Caco-2 (cell line): ENCODE measurements at regions not wholly inside any gene's neighbourhood (a gene's known extent, or its start where the extent isn't known, plus 50 kb on each side); places are given as distances from the start of the nearest gene placed in this dataset.

Experiments
- BruUV-seq: library from RNA; stranded (reverse); fragments of 400-500 nt; replicated peaks from 2 replicates; lab custom pipeline; 2021; lab: Mats Ljungman, UMichigan
- CTCF ChIA-PET: fragments of 300-600 bp; sonication (Branson Sonifier 250); formaldehyde crosslinking; loops from one replicate; lab custom pipeline; 2022; ENCODE audit warnings: antibody characterized with exemption; lab: Charles Lee
- POLR2A ChIA-PET: fragments of 300-600 bp; sonication (Branson Sonifier 250); formaldehyde crosslinking; loops from one replicate; lab custom pipeline; 2022; ENCODE audit warnings: antibody characterized with exemption; lab: Charles Lee
- DNase-seq, 2 experiments: peaks; one replicate each; pipeline versions ENCODE4 v3.0.0 to v3.0.0-alpha.2; 2020 to 2022
- H3K27me3 ChIP-seq: replicated peaks from 2 replicates; pipeline ENCODE4 v1.6.0; 2011; ENCODE audit warnings: low read length; ENCODE audit not compliant: control insufficient read depth, insufficient read depth
- H3K36me3 ChIP-seq: 2 replicates; pipeline ENCODE4 v1.5.1; 2011; ENCODE audit warnings: low read length; ENCODE audit not compliant: control insufficient read depth, insufficient read depth
- H3K4me1 ChIP-seq: fragments of 250-450 bp; sonication (Bioruptor Pico); 2 replicates; pipeline ENCODE4 v1.5.1; 2020; ENCODE audit warnings: mild to moderate bottlenecking
- H3K4me3 ChIP-seq: 2 replicates; pipeline ENCODE4 v1.5.1; 2011; ENCODE audit warnings: low read depth, mild to moderate bottlenecking, control low read depth, low read length
- H3K9me3 ChIP-seq: fragments of 250-450 bp; sonication (Bioruptor Pico); 2 replicates; pipeline ENCODE4 v1.5.1; 2020; ENCODE audit warnings: mild to moderate bottlenecking, moderate library complexity
- H3K27ac Mint-ChIP-seq: one replicate; pipeline ENCODE4 v1.8.0; 2022; ENCODE audit warnings: mixed read lengths; ENCODE audit not compliant: unreplicated experiment
- H3K27me3 Mint-ChIP-seq: one replicate; pipeline ENCODE4 v1.8.0; 2022; ENCODE audit warnings: mixed read lengths; ENCODE audit not compliant: insufficient read depth, unreplicated experiment
- H3K36me3 Mint-ChIP-seq: one replicate; pipeline ENCODE4 v1.8.0; 2022; ENCODE audit warnings: mild to moderate bottlenecking, mixed read lengths; ENCODE audit not compliant: insufficient read depth, unreplicated experiment
- H3K4me1 Mint-ChIP-seq: one replicate; pipeline ENCODE4 v1.8.0; 2022; ENCODE audit warnings: low read depth, mixed read lengths; ENCODE audit not compliant: unreplicated experiment
- H3K4me3 Mint-ChIP-seq: one replicate; pipeline ENCODE4 v1.8.0; 2022; ENCODE audit warnings: mild to moderate bottlenecking, moderate library complexity, mixed read lengths; ENCODE audit not compliant: unreplicated experiment
- H3K9me3 Mint-ChIP-seq: one replicate; pipeline ENCODE4 v1.8.0; 2022; ENCODE audit warnings: mixed read lengths; ENCODE audit not compliant: unreplicated experiment
- CTCF ChIP-seq, 2 experiments: fragments of 200-600 bp in 1 of 2; IDR thresholded peaks; 1 replicate in 1 of 2; 2 replicates in 1 of 2; pipeline versions ENCODE4 v1.5.1 to v1.8.0; 2011 to 2022; ENCODE audit warnings: antibody characterized with exemption in 1 of 2, control low read depth in 1 of 2, inconsistent platforms in 1 of 2, low read depth in 1 of 2, low read length in 1 of 2, mild to moderate bottlenecking in 1 of 2, moderate library complexity in 1 of 2; ENCODE audit not compliant: insufficient read depth in 1 of 2, severe bottlenecking in 1 of 2, unreplicated experiment in 1 of 2
- intact Hi-C: fragments of 100-400 bp; cut with micrococcal nuclease; formaldehyde crosslinking; loops from one replicate; pipeline ENCODE4 v1.10.0; 2022; ENCODE audit not compliant: unreplicated experiment

GRCh38 chr2:239459606-239460005 lies 58.8 kb upstream of the HDAC4 start:
- Mint-ChIP-seq H3K4me3 (no peak overlapping the region), H3K27ac (no peak overlapping the region), H3K27me3 (peaks cover 9% of the 10 kb centered on the region), H3K4me1 (no peaks in the 10 kb centered on the region), H3K36me3 (no peaks in the 10 kb centered on the region), H3K9me3 (no peaks in the 10 kb centered on the region)
- Histone ChIP-seq H3K9me3 (no peaks in the 10 kb centered on the region), H3K27me3 (no peaks in the 10 kb centered on the region; the same call in 1 of the 2 replicates), H3K4me3 (no peak overlapping the region), H3K36me3 (no peaks in the 10 kb centered on the region), H3K4me1 (no peaks in the 10 kb centered on the region)
- CTCF ChIA-PET, result no interaction called here
- intact Hi-C loops, result no loop called here
- BruUV-seq, result no TSS peak
- no peak for DNase-seq
- no peak for TF ChIP-seq CTCF (IDR thresholded peaks at IDR 0.05; ENCODE audit: insufficient read depth in 1 of 2, low read depth in 1 of 2, low read length in 1 of 2, severe bottlenecking in 1 of 2, unreplicated experiment in 1 of 2)
- POLR2A ChIA-PET, result no interaction called here

GRCh38 chr2:239459056-239459455 lies 58.2 kb upstream of the HDAC4 start:
- Histone ChIP-seq H3K9me3 (no peaks in the 10 kb centered on the region), H3K36me3 (no peaks in the 10 kb centered on the region), H3K27me3 (no peaks in the 10 kb centered on the region; the same call in 1 of the 2 replicates), H3K4me3 (no peak overlapping the region), H3K4me1 (no peaks in the 10 kb centered on the region)
- Mint-ChIP-seq H3K4me1 (no peaks in the 10 kb centered on the region), H3K36me3 (no peaks in the 10 kb centered on the region), H3K4me3 (no peak overlapping the region), H3K27me3 (peaks cover 9% of the 10 kb centered on the region), H3K27ac (no peak overlapping the region), H3K9me3 (peaks cover 3% of the 10 kb centered on the region)
- no peak for DNase-seq
- ChIA-PET CTCF (no interaction called here), POLR2A (no interaction called here)
- no peak for TF ChIP-seq CTCF (IDR thresholded peaks at IDR 0.05; ENCODE audit: insufficient read depth in 1 of 2, low read depth in 1 of 2, low read length in 1 of 2, severe bottlenecking in 1 of 2, unreplicated experiment in 1 of 2)
- intact Hi-C loops, result no loop called here
- BruUV-seq, result no TSS peak

- no peaks in the 10 kb centered on the region for H3K4me1 Mint-ChIP-seq
- peaks cover 11% of the 10 kb centered on the region for H3K9me3 Mint-ChIP-seq
- Histone ChIP-seq H3K36me3 (no peaks in the 10 kb centered on the region), H3K9me3 (no peaks in the 10 kb centered on the region), H3K4me3 (no peak overlapping the region), H3K4me1 (no peaks in the 10 kb centered on the region), H3K27me3 (no peaks in the 10 kb centered on the region; the same call in 1 of the 2 replicates)
- ChIA-PET POLR2A (no interaction called here), CTCF (no interaction called here)
- no peaks in the 10 kb centered on the region for H3K36me3 Mint-ChIP-seq
- intact Hi-C loops, result no loop called here
- no peak for DNase-seq
- no TSS peak for BruUV-seq
- H3K4me3 Mint-ChIP-seq, result no peak overlapping the region
- no peak for TF ChIP-seq CTCF (IDR thresholded peaks at IDR 0.05; ENCODE audit: insufficient read depth in 1 of 2, low read depth in 1 of 2, low read length in 1 of 2, severe bottlenecking in 1 of 2, unreplicated experiment in 1 of 2)
- no peak overlapping the region for H3K27ac Mint-ChIP-seq
- H3K27me3 Mint-ChIP-seq, result peaks cover 13% of the 10 kb centered on the region
Observed at GRCh38 chr2:239457586-239458445, 57.0 kb upstream of the HDAC4 start.
